ENCODE measurements at regions not wholly inside any gene's neighbourhood (a gene's known extent, or its start where the extent isn't known, plus 50 kb on each side); places are given as distances from the start of the nearest gene placed in this dataset.
A peak's percentile ranks its signal among the peaks of the same experiment; 100 is the strongest.

DNA sequence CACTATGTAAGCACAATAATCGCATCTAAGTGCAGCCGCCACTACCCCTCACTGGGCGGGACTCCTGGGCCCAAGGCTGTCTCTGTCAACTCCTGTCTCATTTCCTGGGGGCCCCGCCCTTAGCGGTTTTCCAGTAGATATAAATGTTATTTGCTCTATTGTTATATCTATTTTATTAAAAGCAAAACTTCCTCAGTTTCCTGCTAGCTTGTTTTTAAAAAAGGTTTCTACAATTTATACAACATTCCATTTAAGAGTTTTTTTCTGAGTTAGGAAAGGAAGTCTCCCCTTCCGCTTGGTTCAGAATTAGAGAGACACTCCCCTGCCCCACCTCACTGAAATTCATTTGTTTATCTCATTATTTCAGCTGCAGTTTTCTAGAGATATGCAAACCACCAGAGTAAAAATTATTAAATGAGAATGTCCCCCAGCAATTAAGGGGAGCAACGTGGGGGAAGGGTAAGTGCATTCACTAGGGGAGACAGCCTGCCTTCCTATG lies 82.7 kb downstream of the RAMP3 start:
- no peak overlapping the region for H3K27ac ChIP-seq
- H3K36me3 ChIP-seq = no peaks in the 10 kb centered on the region
- TF ChIP-seq POLR2A (IDR thresholded peaks at IDR 0.05) = no peak
- TF ChIP-seq, protein P1, sequence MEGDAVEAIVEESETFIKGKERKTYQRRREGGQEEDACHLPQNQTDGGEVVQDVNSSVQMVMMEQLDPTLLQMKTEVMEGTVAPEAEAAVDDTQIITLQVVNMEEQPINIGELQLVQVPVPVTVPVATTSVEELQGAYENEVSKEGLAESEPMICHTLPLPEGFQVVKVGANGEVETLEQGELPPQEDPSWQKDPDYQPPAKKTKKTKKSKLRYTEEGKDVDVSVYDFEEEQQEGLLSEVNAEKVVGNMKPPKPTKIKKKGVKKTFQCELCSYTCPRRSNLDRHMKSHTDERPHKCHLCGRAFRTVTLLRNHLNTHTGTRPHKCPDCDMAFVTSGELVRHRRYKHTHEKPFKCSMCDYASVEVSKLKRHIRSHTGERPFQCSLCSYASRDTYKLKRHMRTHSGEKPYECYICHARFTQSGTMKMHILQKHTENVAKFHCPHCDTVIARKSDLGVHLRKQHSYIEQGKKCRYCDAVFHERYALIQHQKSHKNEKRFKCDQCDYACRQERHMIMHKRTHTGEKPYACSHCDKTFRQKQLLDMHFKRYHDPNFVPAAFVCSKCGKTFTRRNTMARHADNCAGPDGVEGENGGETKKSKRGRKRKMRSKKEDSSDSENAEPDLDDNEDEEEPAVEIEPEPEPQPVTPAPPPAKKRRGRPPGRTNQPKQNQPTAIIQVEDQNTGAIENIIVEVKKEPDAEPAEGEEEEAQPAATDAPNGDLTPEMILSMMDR (IDR thresholded peaks at IDR 0.05) = no peak
- H3K27me3 ChIP-seq = no peaks in the 10 kb centered on the region
- no peaks in the 10 kb centered on the region for H3K4me1 ChIP-seq
- intact Hi-C loops (cut with DNase I; ENCODE audit: low total_unique reads) = no loop called here
- H3K4me3 ChIP-seq = no peak overlapping the region
- DNase-seq = peak in 1 of 2 donors; percentile 41
- no peaks in the 10 kb centered on the region for H3K9me3 ChIP-seq

DNA sequence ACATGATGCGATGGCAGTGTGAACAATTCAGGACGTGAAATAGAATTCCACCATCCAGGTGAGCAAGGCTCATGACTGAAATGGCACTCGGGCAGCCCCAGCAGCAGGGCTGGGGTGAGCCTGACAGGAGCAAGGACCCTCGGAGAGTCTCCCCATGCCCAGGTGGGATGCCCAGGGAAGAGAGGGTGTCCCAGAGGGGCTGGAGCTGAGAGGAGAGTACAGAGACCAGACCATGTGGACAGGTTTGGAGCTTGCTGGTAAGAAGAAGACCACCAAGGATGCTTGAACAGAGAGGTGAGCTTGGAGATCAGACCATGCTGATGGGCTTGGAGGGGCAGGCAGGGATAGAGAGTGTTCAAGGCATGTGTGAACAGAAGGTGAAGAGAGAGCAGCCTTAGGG lies 83.3 kb downstream of the RAMP3 start:
- intact Hi-C loops (cut with DNase I; ENCODE audit: low total_unique reads) = no loop called here
- TF ChIP-seq POLR2A (IDR thresholded peaks at IDR 0.05) = no peak
- TF ChIP-seq, protein P1 (IDR thresholded peaks at IDR 0.05) = no peak
- Histone ChIP-seq H3K9me3 (no peaks in the 10 kb centered on the region), H3K4me1 (no peaks in the 10 kb centered on the region), H3K27ac (no peak overlapping the region), H3K4me3 (no peak overlapping the region), H3K36me3 (no peaks in the 10 kb centered on the region), H3K27me3 (no peaks in the 10 kb centered on the region)
- no peak for DNase-seq

DNA sequence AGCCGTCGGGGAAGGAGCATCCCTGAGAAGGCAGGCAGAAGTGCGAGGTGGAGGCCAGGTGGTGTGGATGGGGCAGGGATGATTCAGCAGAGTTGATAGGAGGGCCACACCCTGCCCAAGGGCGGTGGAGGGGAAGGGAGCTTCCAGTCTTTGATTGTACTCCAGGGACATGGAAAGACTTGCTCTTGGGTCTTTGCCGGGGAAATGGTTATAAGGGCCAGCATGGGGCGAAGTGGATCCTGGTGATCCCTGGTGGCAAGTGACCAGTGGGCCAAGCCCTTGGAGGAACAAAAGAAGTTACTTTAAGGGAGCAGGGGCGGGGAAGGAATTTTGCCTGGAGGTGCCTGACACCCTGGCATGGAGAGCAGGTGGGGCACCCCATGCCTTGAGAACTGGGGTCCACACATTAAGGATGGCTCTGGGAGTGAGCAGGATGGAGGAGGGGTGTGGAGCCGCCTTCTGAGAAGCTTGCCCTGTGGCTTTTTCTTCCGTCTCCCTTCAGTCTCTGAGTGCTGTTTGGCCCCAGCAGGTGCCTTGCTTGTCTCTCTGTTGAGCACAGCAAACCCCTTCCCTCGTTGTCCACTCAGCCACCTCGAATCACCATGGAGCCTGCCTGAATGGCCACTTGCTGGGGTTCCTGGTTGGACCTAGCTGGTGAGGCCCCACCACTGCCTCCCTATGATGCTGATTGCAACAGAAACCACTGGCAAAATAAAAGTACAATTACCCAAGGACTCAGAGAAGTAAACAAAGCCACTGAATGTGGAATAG lies 83.9 kb downstream of the RAMP3 start:
- Histone ChIP-seq H3K36me3 (no peaks in the 10 kb centered on the region), H3K4me3 (no peak overlapping the region), H3K27ac (no peak overlapping the region), H3K27me3 (no peaks in the 10 kb centered on the region), H3K4me1 (no peaks in the 10 kb centered on the region), H3K9me3 (no peaks in the 10 kb centered on the region)
- no peak for DNase-seq
- TF ChIP-seq POLR2A (IDR thresholded peaks at IDR 0.05) = no peak
- TF ChIP-seq, protein P1 (IDR thresholded peaks at IDR 0.05) = no peak
- intact Hi-C loops (cut with DNase I; ENCODE audit: low total_unique reads) = no loop called here

DNA sequence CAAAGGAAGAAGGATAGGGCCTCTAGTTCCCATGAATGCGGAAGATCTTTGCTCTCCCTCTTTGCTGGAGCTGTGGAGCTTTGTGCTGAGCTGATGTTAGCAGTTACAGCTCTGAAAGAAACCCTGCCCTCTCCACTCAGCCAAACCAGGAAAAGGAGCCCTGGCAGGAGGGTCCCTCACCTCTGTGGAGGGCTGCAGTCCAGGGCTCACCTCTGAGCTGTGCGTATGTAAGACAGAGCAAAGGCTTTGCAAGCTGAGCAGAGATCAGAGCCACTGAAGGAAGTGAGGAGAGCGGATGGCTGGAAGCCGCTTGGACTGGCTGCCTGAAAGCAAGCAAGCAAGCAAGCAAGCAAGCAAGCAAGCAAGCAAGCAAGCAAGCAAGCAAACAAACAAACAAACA lies 84.7 kb downstream of the RAMP3 start:
- H3K9me3 ChIP-seq = no peaks in the 10 kb centered on the region
- no peak for TF ChIP-seq POLR2A (IDR thresholded peaks at IDR 0.05)
- TF ChIP-seq, protein P1 (IDR thresholded peaks at IDR 0.05) = no peak
- H3K4me3 ChIP-seq = no peak overlapping the region
- intact Hi-C loops (cut with DNase I; ENCODE audit: low total_unique reads) = no loop called here
- no peaks in the 10 kb centered on the region for H3K4me1 ChIP-seq
- no peak for DNase-seq
- no peaks in the 10 kb centered on the region for H3K36me3 ChIP-seq
- H3K27ac ChIP-seq = no peak overlapping the region
- no peaks in the 10 kb centered on the region for H3K27me3 ChIP-seq

DNA sequence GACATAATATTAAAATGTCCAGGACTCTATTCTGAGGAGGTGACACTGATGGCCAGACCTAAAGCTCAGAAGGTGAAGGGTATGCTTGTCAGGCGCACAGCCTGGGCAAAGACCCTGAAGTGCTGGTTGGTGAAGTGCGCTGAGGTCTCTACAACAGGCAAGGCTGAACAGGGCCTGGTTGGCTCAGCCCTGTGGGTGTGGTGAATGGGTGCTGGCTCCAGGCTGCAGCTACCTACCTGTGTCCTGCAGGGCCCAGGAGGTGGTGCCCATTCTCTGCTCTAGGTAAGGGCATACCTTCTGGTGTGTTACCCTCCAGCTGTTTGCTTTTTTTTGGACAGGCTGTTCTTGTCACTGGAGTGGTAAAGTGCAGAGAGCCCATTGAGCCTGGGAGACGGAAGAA lies 85.1 kb downstream of the RAMP3 start:
- no peak for DNase-seq
- Histone ChIP-seq H3K4me1 (no peaks in the 10 kb centered on the region), H3K36me3 (no peaks in the 10 kb centered on the region), H3K27ac (no peak overlapping the region), H3K9me3 (no peaks in the 10 kb centered on the region), H3K27me3 (no peaks in the 10 kb centered on the region), H3K4me3 (no peak overlapping the region)
- TF ChIP-seq, protein P1 (IDR thresholded peaks at IDR 0.05) = no peak
- TF ChIP-seq POLR2A (IDR thresholded peaks at IDR 0.05) = no peak
- intact Hi-C loops (cut with DNase I; ENCODE audit: low total_unique reads) = no loop called here

Measured in uterus (tissue), 3 donors.